ENCODE measurements at regions not wholly inside any gene's neighbourhood (a gene's known extent, or its start where the extent isn't known, plus 50 kb on each side); places are given as distances from the start of the nearest gene placed in this dataset.

DNA sequence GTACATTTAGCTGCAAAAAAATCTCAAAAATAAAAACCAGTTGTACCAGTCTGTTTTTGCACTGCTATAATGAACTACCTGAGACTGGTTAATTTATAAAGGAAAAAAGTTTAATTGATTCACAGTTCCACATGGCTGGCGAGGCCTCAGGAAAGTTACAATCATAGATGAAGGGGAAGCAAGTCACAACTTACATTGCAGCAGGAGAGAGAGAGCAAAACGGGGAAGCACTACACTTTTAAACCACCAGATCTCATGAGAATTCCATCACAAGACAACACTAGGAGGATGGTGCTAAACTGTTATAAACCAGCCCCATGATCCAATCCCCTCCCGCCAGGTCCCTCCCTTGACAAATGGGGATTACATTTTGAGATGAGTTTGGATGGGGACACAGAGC lies 186.0 kb downstream of the TMTC3 start:
- H3K27ac ChIP-seq, result no peak overlapping the region
- no peak for TF ChIP-seq ZFX (IDR thresholded peaks at IDR 0.05; ENCODE audit: borderline replicate concordance)

- TF ChIP-seq, protein P1, sequence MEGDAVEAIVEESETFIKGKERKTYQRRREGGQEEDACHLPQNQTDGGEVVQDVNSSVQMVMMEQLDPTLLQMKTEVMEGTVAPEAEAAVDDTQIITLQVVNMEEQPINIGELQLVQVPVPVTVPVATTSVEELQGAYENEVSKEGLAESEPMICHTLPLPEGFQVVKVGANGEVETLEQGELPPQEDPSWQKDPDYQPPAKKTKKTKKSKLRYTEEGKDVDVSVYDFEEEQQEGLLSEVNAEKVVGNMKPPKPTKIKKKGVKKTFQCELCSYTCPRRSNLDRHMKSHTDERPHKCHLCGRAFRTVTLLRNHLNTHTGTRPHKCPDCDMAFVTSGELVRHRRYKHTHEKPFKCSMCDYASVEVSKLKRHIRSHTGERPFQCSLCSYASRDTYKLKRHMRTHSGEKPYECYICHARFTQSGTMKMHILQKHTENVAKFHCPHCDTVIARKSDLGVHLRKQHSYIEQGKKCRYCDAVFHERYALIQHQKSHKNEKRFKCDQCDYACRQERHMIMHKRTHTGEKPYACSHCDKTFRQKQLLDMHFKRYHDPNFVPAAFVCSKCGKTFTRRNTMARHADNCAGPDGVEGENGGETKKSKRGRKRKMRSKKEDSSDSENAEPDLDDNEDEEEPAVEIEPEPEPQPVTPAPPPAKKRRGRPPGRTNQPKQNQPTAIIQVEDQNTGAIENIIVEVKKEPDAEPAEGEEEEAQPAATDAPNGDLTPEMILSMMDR (IDR thresholded peaks at IDR 0.05), result no peak
- TF ChIP-seq ZFX (IDR thresholded peaks at IDR 0.05; ENCODE audit: borderline replicate concordance), result no peak
- H3K27ac ChIP-seq, result no peak overlapping the region
Measured at GRCh38 chr12:88329833-88330232, 187.7 kb downstream of the TMTC3 start.

- no peak overlapping the region for H3K27ac ChIP-seq
- TF ChIP-seq ZFX (IDR thresholded peaks at IDR 0.05; ENCODE audit: borderline replicate concordance), result no peak
- TF ChIP-seq, protein P1 (IDR thresholded peaks at IDR 0.05), result no peak
Measured at GRCh38 chr12:88334271-88334670, 192.2 kb downstream of the TMTC3 start.

- no peak for TF ChIP-seq ZFX (IDR thresholded peaks at IDR 0.05; ENCODE audit: borderline replicate concordance)
- TF ChIP-seq, protein P1 (IDR thresholded peaks at IDR 0.05), result no peak
- H3K27ac ChIP-seq, result no peak overlapping the region
Measured at GRCh38 chr12:88336076-88336739, 194.1 kb downstream of the TMTC3 start.

GRCh38 chr12:88338486-88338885 lies 196.4 kb downstream of the TMTC3 start:
- TF ChIP-seq, protein P1 (IDR thresholded peaks at IDR 0.05), result no peak
- no peak for TF ChIP-seq ZFX (IDR thresholded peaks at IDR 0.05; ENCODE audit: borderline replicate concordance)
- no peak overlapping the region for H3K27ac ChIP-seq

- TF ChIP-seq ZFX (IDR thresholded peaks at IDR 0.05; ENCODE audit: borderline replicate concordance), result no peak
- TF ChIP-seq, protein P1 (IDR thresholded peaks at IDR 0.05), result no peak
Measured at GRCh38 chr12:88339254-88339949, 197.3 kb downstream of the TMTC3 start.

DNA sequence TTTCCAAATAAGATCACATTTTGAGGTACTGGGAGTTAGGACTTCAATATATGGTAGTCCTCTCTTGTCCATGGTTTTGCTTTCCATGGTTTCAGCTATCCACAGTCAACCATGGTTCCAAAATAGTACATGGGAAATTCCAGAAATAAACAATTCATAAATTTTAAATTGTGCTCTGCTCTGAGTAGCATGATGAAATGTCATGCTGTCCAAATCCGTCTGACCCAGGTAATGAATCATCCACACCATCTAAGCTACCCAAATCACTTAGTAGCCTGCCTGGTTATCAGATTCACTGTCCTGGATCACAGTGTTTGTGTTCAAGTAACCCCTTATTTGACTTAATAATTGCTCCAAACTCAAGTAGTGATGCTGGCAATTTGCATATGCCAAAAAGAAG lies 197.9 kb downstream of the TMTC3 start:
- H3K27ac ChIP-seq, result no peak overlapping the region
- no peak for TF ChIP-seq ZFX (IDR thresholded peaks at IDR 0.05; ENCODE audit: borderline replicate concordance)
- TF ChIP-seq, protein P1 (IDR thresholded peaks at IDR 0.05), result no peak

More at GRCh38 chr12:88339254-88339949, 197.3 kb downstream of the TMTC3 start:
- no peak overlapping the region for H3K27ac ChIP-seq

Data from 22Rv1 (cell line).